HEK293T (cell line): ENCODE measurements at regions not wholly inside any gene's neighbourhood (a gene's known extent, or its start where the extent isn't known, plus 50 kb on each side); places are given as distances from the start of the nearest gene placed in this dataset.

ENCODE experiments used
- FOXM1 ChIP-seq: fragments of 450-650 bp; IDR thresholded peaks from 2 replicates; pipeline ENCODE4 v1.6.1; 2017; ENCODE audit warnings: mild to moderate bottlenecking, borderline replicate concordance
- HDGF ChIP-seq: fragments of 450-650 bp; IDR thresholded peaks from 2 replicates; pipeline ENCODE4 v1.6.1; 2017; ENCODE audit warnings: antibody characterized with exemption, borderline replicate concordance
- SUZ12 ChIP-seq: fragments of 450-650 bp; IDR thresholded peaks from 2 replicates; pipeline ENCODE4 v1.6.1; 2016; ENCODE audit warnings: mild to moderate bottlenecking
- TARDBP ChIP-seq: fragments of 450-650 bp; IDR thresholded peaks from 2 replicates; pipeline ENCODE4 v1.6.1; 2016
- ZNF384 ChIP-seq: fragments of 450-650 bp; IDR thresholded peaks from 2 replicates; pipeline ENCODE4 v1.6.1; 2016

- TF ChIP-seq HDGF (no peak), FOXM1 (no peak), TARDBP (no peak), SUZ12 (no peak), ZNF384 (no peak)
These were observed 739.3 kb upstream of the ZNF608 start for GRCh38 chr5:125485771-125486170.
